ENCODE measurements at regions not wholly inside any gene's neighbourhood (a gene's known extent, or its start where the extent isn't known, plus 50 kb on each side); places are given as distances from the start of the nearest gene placed in this dataset.

DNA sequence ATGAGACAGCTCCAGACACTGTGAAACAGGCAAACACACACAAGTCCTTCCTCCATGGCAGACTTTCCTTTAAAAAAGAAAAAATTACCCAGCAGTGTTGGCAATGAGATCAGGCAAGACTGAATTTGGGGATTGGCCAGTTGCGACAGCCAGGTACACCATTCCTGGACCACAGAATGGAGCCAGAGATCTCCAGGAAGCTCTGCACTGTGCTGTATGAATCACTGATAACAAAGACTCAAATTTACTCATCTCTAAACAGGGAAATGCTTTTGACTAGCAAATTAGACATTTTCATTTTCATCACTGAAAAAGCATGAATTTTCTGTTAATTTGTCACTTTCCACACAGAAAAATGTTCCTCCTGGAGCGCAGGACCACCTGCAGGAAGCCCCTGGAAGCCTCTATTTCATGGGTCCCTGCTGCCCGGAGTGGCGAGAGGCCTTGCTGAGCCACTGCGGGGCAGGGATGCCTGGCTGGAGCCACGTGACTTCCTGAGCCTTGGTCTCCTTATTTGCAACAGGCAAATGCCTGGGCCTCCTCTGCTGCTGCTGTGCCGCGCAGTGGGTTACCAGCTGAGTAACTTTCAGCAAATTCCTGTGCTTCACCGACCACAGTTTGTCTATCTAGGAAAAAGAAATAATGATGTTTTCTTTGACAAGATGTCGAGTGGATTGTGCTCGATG, 185.9 kb upstream of the ZNF618 start:
- Histone ChIP-seq H4K91ac (replicated peaks; ENCODE audit: insufficient read length, low read length) (no peak overlapping the region), H3K9ac (replicated peaks in 1 of 4; ENCODE audit: extremely low read depth in 1 of 4, low read depth in 3 of 4, low read length in 3 of 4) (no peak overlapping the region), H3K79me1 (ENCODE audit: low read depth, low read length) (no peaks in the 10 kb centered on the region), H3K27ac (ENCODE audit: low read depth, low read length) (no peak overlapping the region), H2BK15ac (ENCODE audit: low read length) (no peak overlapping the region), H2BK20ac (ENCODE audit: low read length) (no peak overlapping the region), H3K23me2 (ENCODE audit: low read depth, low read length) (peaks cover 16% of the 10 kb centered on the region; the same call in 1 of the 2 replicates), H4K5ac (ENCODE audit: insufficient read length, low read depth, low read length) (no peak overlapping the region), H2BK12ac (ENCODE audit: low read depth, low read length) (no peak overlapping the region), H4K8ac (ENCODE audit: extremely low read depth, insufficient read depth, low read length) (no peak overlapping the region), H3K27me3 (replicated peaks in 1 of 4; ENCODE audit: control insufficient read depth in 3 of 4, extremely low read depth in 1 of 4, insufficient read depth in 3 of 4, low read length in 3 of 4) (peaks cover 16 to 34% (median 26%) of the 10 kb centered on the region in 4 experiments), H3K4me1 (replicated peaks in 1 of 4; ENCODE audit: control insufficient read depth in 3 of 4, insufficient read depth in 4 of 4, low read length in 3 of 4) (peaks cover 0 to 6% (median 3%) of the 10 kb centered on the region in 4 experiments; a peak in 1 of 7 replicates), H2BK120ac (replicated peaks; ENCODE audit: low read depth, low read length) (no peak overlapping the region), H2BK5ac (ENCODE audit: low read depth, low read length) (no peak overlapping the region), H3K4ac (replicated peaks; ENCODE audit: insufficient read length, low read depth, low read length) (no peak overlapping the region), H3K4me3 (ENCODE audit: extremely low read depth in 1 of 4, insufficient read depth in 2 of 4, low read depth in 3 of 4, low read length in 4 of 4) (no peak overlapping the region), H2AFZ (ENCODE audit: low read length) (peak overlapping the region; percentile 23; the same call in 1 of the 2 replicates), H3K18ac (ENCODE audit: extremely low read depth, low read length) (no peak overlapping the region), H2AK5ac (ENCODE audit: low read depth, low read length) (no peak overlapping the region), H3K4me2 (ENCODE audit: insufficient read depth in 1 of 2, low read depth in 2 of 2, low read length in 2 of 2) (no peak overlapping the region), H3K36me3 (ENCODE audit: control insufficient read depth in 2 of 4, insufficient read depth in 4 of 4, low read length in 3 of 4) (no peaks in the 10 kb centered on the region), H3K9me3 (ENCODE audit: insufficient read depth in 2 of 2, low read depth in 1 of 2, low read length in 1 of 2) (no peaks in the 10 kb centered on the region), H3K79me2 (ENCODE audit: control insufficient read depth in 1 of 2, insufficient read depth in 2 of 2, low read length in 2 of 2) (no peaks in the 10 kb centered on the region), H3K23ac (ENCODE audit: insufficient read length) (no peak overlapping the region), H3K56ac (replicated peaks; ENCODE audit: insufficient read length, low read depth, low read length) (no peak overlapping the region), H4K20me1 (replicated peaks in 1 of 2; ENCODE audit: control insufficient read depth in 1 of 2, insufficient read depth in 2 of 2, low read length in 2 of 2) (no peaks in the 10 kb centered on the region), H3K14ac (ENCODE audit: insufficient read length) (no peak overlapping the region)
- TF ChIP-seq, protein P1, sequence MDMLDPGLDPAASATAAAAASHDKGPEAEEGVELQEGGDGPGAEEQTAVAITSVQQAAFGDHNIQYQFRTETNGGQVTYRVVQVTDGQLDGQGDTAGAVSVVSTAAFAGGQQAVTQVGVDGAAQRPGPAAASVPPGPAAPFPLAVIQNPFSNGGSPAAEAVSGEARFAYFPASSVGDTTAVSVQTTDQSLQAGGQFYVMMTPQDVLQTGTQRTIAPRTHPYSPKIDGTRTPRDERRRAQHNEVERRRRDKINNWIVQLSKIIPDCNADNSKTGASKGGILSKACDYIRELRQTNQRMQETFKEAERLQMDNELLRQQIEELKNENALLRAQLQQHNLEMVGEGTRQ (IDR thresholded peaks at IDR 0.05; ENCODE audit: low read length), result 0 out of 2 replicates have a peak, but pooled peaks have one; percentile 10
- TF ChIP-seq RBBP5 (IDR thresholded peaks at IDR 0.05; ENCODE audit: borderline replicate concordance, low read depth, low read length), result no peak
- 0 out of 2 replicates have a peak, but pooled peaks have one; percentile 10 for TF ChIP-seq MAX (IDR thresholded peaks at IDR 0.05)
- TF ChIP-seq CBX5 (IDR thresholded peaks at IDR 0.05; ENCODE audit: low read depth, low read length), result no peak
- POLR2A ChIA-PET (ENCODE audit: partially characterized antibody), result no interaction called here
- DNase-seq (ENCODE audit: low read depth in 1 of 2, low spot score in 2 of 2) (no peak), FAIRE-seq (no peak)
- CTCF ChIA-PET (ENCODE audit: partially characterized antibody), result interaction anchor here (1.6 to 2.8 kb wide), 2 partner anchors 8 to 12 kb away, joined by 4 to 12 read pairs; no protein-coding TSS in a partner anchor
- WGBS, 2 experiments (ENCODE audit: extremely low coverage in 1 of 2, insufficient coverage in 1 of 2, insufficient read length in 1 of 2, insufficient replicate concordance in 2 of 2, low coverage in 1 of 2, low lambda C conversion rate in 2 of 2, missing lambda C conversion rate in 1 of 2), result 84% methylated on average over 11 of the region's 11 CpGs; no CpG with 5 or more reads in 1 of the 2 experiments
